ENCODE measurements at regions not wholly inside any gene's neighbourhood (a gene's known extent, or its start where the extent isn't known, plus 50 kb on each side); places are given as distances from the start of the nearest gene placed in this dataset.

DNA sequence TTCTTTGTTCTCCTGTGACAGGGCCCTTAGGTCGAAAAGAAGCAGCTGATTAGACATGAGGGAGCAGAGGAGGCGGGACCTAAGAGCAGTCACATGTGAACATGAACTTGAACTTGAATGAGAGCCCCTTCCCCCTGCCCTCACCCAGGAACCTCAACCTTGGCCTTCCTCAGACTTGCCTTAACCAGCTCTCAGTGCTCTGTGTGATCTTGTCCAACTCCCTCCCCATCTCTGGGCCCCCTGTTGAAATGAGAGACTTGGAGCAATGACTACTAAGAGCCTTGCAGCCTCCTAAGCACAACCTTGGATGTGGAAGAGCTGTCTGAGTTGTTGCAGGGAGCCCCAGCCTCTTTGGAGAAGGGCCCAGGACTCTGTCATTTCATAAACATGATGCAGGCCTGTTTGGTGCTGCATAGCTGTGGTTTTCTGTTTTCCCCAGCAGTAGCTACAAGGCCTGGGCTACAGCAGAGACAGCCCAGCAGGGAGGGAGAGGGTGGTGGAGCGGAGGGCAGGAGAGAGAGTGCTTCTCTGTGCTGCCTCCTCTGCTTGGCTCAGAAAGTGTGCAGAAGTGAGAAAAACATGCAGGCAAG, 123.9 kb upstream of the ZMIZ1 start:
- BruUV-seq (replicated peaks) = no TSS peak
- Histone ChIP-seq H3K27me3 (ENCODE audit: low read length) (no peaks in the 10 kb centered on the region), H3K9me2 (replicated peaks; ENCODE audit: low read length) (no peaks in the 10 kb centered on the region), H3K9me3 (ENCODE audit: low read length) (no peaks in the 10 kb centered on the region), H3K9ac (ENCODE audit: low read length) (no peak overlapping the region), H2AFZ (ENCODE audit: low read length) (no peak overlapping the region), H3K79me2 (ENCODE audit: low read length) (no peaks in the 10 kb centered on the region), H3K4me2 (ENCODE audit: low read length) (no peak overlapping the region), H4K20me1 (ENCODE audit: low read length) (no peaks in the 10 kb centered on the region), H3K4me1 (ENCODE audit: insufficient read depth, low read length) (no peaks in the 10 kb centered on the region), H3K36me3 (ENCODE audit: low read depth, low read length) (no peaks in the 10 kb centered on the region), H3K27ac (ENCODE audit: low read length) (no peak overlapping the region), H3K4me3 (ENCODE audit: low read length) (no peak overlapping the region), H3F3A (ENCODE audit: low read length, unreplicated experiment) (no peaks in the 10 kb centered on the region)
- POLR2A ChIA-PET (ENCODE audit: unreplicated experiment) = no interaction called here
- CTCF ChIA-PET = interaction anchor here (0.6 to 1.1 kb wide), 3 partner anchors 29 to 287 kb away, joined by 3 read pairs; no protein-coding TSS in a partner anchor
- TF ChIP-seq EZH2phosphoT487 (IDR thresholded peaks at IDR 0.05; ENCODE audit: borderline replicate concordance, low read length) (no peak), EZH2 (IDR thresholded peaks at IDR 0.05; ENCODE audit: low read length, unreplicated experiment) (no peak)
- TF ChIP-seq, protein P1, sequence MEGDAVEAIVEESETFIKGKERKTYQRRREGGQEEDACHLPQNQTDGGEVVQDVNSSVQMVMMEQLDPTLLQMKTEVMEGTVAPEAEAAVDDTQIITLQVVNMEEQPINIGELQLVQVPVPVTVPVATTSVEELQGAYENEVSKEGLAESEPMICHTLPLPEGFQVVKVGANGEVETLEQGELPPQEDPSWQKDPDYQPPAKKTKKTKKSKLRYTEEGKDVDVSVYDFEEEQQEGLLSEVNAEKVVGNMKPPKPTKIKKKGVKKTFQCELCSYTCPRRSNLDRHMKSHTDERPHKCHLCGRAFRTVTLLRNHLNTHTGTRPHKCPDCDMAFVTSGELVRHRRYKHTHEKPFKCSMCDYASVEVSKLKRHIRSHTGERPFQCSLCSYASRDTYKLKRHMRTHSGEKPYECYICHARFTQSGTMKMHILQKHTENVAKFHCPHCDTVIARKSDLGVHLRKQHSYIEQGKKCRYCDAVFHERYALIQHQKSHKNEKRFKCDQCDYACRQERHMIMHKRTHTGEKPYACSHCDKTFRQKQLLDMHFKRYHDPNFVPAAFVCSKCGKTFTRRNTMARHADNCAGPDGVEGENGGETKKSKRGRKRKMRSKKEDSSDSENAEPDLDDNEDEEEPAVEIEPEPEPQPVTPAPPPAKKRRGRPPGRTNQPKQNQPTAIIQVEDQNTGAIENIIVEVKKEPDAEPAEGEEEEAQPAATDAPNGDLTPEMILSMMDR (conservative IDR thresholded peaks at IDR 0.05; ENCODE audit: low read depth, low read length) = no peak
- intact Hi-C loops (cut with micrococcal nuclease) = no loop called here
- ATAC-seq = peak; percentile 53
- DNase-seq = peak; percentile 77

DNA sequence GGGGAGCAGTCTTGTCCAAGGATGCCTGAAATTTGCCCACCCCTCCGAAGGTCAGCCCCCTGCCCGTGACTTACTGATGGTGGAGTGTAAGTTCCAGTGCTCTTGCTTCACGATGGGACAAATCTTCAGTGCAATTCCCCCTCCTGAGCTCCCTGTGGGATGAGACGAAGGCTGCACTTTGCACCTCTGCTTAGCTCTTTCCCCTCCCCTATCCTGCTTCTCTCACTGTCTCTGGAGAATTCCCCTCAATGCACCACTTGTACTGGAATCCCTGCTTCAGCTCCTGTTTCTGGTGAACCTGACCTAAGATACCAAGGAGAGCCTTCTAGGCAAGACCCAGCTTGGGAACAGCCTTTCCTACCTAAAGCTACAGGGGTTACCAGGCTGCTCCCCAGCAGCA, 122.9 kb upstream of the ZMIZ1 start:
- TF ChIP-seq EZH2 (IDR thresholded peaks at IDR 0.05; ENCODE audit: low read length, unreplicated experiment) (no peak), EZH2phosphoT487 (IDR thresholded peaks at IDR 0.05; ENCODE audit: borderline replicate concordance, low read length) (no peak)
- TF ChIP-seq, protein P1 (conservative IDR thresholded peaks at IDR 0.05; ENCODE audit: low read depth, low read length) = no peak
- POLR2A ChIA-PET (ENCODE audit: unreplicated experiment) = no interaction called here
- Histone ChIP-seq H3K9ac (ENCODE audit: low read length) (no peak overlapping the region), H4K20me1 (ENCODE audit: low read length) (no peaks in the 10 kb centered on the region), H3K27me3 (ENCODE audit: low read length) (no peaks in the 10 kb centered on the region), H3K79me2 (ENCODE audit: low read length) (no peaks in the 10 kb centered on the region), H3K4me2 (ENCODE audit: low read length) (no peak overlapping the region), H3K9me2 (replicated peaks; ENCODE audit: low read length) (no peaks in the 10 kb centered on the region), H3K36me3 (ENCODE audit: low read depth, low read length) (no peaks in the 10 kb centered on the region), H3K27ac (ENCODE audit: low read length) (no peak overlapping the region), H3K4me1 (ENCODE audit: insufficient read depth, low read length) (no peaks in the 10 kb centered on the region), H3K9me3 (ENCODE audit: low read length) (no peaks in the 10 kb centered on the region), H3K4me3 (ENCODE audit: low read length) (no peak overlapping the region), H2AFZ (ENCODE audit: low read length) (no peak overlapping the region), H3F3A (ENCODE audit: low read length, unreplicated experiment) (no peaks in the 10 kb centered on the region)
- CTCF ChIA-PET = no interaction called here
- DNase-seq (no peak), ATAC-seq (no peak)
- intact Hi-C loops (cut with micrococcal nuclease) = no loop called here
- no TSS peak for BruUV-seq (replicated peaks)

DNA sequence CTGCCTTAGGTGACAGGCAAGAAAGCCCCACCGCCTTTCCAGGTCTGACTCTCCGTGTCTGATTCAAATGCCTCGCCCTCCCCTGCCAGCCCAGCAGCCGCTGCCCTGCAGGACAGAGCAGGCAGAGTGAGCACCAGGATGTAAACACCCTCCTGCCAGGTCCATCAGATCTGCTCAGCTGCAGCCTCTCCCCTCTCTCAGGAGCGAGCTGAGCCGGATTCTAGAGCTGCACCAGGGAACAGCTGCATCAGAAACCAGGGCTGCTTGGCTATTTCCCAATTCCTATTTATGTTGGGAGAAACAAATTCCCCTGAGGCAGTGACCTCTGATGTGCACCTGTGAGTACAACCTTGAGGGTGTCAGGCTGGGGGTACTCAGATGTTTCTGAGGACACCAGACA, 121.5 kb upstream of the ZMIZ1 start:
- peak; percentile 16; the same call in 1 of the 2 replicates for ATAC-seq
- ChIA-PET CTCF (interaction anchor here (0.6 kb wide), 1 partner anchor 49 kb away, joined by 4 read pairs; no protein-coding TSS in a partner anchor), POLR2A (ENCODE audit: unreplicated experiment) (interaction anchor here (0.5 kb wide), 1 partner anchor 33 kb away, joined by 3 read pairs; no protein-coding TSS in a partner anchor)
- TF ChIP-seq, protein P1 (conservative IDR thresholded peaks at IDR 0.05; ENCODE audit: low read depth, low read length) = no peak
- no TSS peak for BruUV-seq (replicated peaks)
- no peaks in the 10 kb centered on the region for H3K79me2 ChIP-seq (ENCODE audit: low read length)
- H3K9ac ChIP-seq (ENCODE audit: low read length) = no peak overlapping the region
- no peak for DNase-seq
- H3K36me3 ChIP-seq (ENCODE audit: low read depth, low read length) = no peaks in the 10 kb centered on the region
- H3K27me3 ChIP-seq (ENCODE audit: low read length) = no peaks in the 10 kb centered on the region
- no peak overlapping the region for H2AFZ ChIP-seq (ENCODE audit: low read length)
- H3K9me3 ChIP-seq (ENCODE audit: low read length) = no peaks in the 10 kb centered on the region
- H3K4me3 ChIP-seq (ENCODE audit: low read length) = no peak overlapping the region
- H3K4me2 ChIP-seq (ENCODE audit: low read length) = no peak overlapping the region
- intact Hi-C loops (cut with micrococcal nuclease) = no loop called here
- no peaks in the 10 kb centered on the region for H3K9me2 ChIP-seq (replicated peaks; ENCODE audit: low read length)
- no peak overlapping the region for H3K27ac ChIP-seq (ENCODE audit: low read length)
- H3K4me1 ChIP-seq (ENCODE audit: insufficient read depth, low read length) = no peaks in the 10 kb centered on the region
- H4K20me1 ChIP-seq (ENCODE audit: low read length) = no peaks in the 10 kb centered on the region
- no peaks in the 10 kb centered on the region for H3F3A ChIP-seq (ENCODE audit: low read length, unreplicated experiment)

Data from PC-3 (cell line).